ENCODE measurements at regions not wholly inside any gene's neighbourhood (a gene's known extent, or its start where the extent isn't known, plus 50 kb on each side); places are given as distances from the start of the nearest gene placed in this dataset.

GRCh38 chr14:71704210-71704609 lies 228.0 kb upstream of the RGS6 start:
- no peak for TF ChIP-seq CCNT2 (IDR thresholded peaks at IDR 0.05; ENCODE audit: borderline replicate concordance, extremely low read depth, insufficient read length, low read depth, low read length)
- TF ChIP-seq, protein P1, sequence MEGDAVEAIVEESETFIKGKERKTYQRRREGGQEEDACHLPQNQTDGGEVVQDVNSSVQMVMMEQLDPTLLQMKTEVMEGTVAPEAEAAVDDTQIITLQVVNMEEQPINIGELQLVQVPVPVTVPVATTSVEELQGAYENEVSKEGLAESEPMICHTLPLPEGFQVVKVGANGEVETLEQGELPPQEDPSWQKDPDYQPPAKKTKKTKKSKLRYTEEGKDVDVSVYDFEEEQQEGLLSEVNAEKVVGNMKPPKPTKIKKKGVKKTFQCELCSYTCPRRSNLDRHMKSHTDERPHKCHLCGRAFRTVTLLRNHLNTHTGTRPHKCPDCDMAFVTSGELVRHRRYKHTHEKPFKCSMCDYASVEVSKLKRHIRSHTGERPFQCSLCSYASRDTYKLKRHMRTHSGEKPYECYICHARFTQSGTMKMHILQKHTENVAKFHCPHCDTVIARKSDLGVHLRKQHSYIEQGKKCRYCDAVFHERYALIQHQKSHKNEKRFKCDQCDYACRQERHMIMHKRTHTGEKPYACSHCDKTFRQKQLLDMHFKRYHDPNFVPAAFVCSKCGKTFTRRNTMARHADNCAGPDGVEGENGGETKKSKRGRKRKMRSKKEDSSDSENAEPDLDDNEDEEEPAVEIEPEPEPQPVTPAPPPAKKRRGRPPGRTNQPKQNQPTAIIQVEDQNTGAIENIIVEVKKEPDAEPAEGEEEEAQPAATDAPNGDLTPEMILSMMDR (IDR thresholded peaks at IDR 0.05 in 2 of 3, conservative IDR thresholded peaks at IDR 0.05 in 1 of 3; ENCODE audit: insufficient read depth in 2 of 3, low read depth in 1 of 3, low read length in 3 of 3), result no peak
- no peak for TF ChIP-seq ZNF830 (CRISPR knock-in tag; IDR thresholded peaks at IDR 0.05)
- no peak for TF ChIP-seq ZBTB1 (CRISPR knock-in tag; IDR thresholded peaks at IDR 0.05; ENCODE audit: borderline replicate concordance, low read depth)
- no peak for TF ChIP-seq BHLHE40 (IDR thresholded peaks at IDR 0.05; ENCODE audit: low read length)
- TF ChIP-seq HDAC2 (IDR thresholded peaks at IDR 0.05), result no peak
- TF ChIP-seq EZH2 (IDR thresholded peaks at IDR 0.05; ENCODE audit: borderline replicate concordance, low read depth, low read length), result no peak
- no peak for TF ChIP-seq BRF1 (IDR thresholded peaks at IDR 0.05; ENCODE audit: borderline replicate concordance, extremely low read depth, insufficient read length)
- TF ChIP-seq, protein P2, sequence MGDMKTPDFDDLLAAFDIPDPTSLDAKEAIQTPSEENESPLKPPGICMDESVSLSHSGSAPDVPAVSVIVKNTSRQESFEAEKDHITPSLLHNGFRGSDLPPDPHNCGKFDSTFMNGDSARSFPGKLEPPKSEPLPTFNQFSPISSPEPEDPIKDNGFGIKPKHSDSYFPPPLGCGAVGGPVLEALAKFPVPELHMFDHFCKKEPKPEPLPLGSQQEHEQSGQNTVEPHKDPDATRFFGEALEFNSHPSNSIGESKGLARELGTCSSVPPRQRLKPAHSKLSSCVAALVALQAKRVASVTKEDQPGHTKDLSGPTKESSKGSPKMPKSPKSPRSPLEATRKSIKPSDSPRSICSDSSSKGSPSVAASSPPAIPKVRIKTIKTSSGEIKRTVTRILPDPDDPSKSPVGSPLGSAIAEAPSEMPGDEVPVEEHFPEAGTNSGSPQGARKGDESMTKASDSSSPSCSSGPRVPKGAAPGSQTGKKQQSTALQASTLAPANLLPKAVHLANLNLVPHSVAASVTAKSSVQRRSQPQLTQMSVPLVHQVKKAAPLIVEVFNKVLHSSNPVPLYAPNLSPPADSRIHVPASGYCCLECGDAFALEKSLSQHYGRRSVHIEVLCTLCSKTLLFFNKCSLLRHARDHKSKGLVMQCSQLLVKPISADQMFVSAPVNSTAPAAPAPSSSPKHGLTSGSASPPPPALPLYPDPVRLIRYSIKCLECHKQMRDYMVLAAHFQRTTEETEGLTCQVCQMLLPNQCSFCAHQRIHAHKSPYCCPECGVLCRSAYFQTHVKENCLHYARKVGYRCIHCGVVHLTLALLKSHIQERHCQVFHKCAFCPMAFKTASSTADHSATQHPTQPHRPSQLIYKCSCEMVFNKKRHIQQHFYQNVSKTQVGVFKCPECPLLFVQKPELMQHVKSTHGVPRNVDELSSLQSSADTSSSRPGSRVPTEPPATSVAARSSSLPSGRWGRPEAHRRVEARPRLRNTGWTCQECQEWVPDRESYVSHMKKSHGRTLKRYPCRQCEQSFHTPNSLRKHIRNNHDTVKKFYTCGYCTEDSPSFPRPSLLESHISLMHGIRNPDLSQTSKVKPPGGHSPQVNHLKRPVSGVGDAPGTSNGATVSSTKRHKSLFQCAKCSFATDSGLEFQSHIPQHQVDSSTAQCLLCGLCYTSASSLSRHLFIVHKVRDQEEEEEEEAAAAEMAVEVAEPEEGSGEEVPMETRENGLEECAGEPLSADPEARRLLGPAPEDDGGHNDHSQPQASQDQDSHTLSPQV (IDR thresholded peaks at IDR 0.05), result no peak

Data from K562 (cell line).